Iris pigment epithelial cell (primary cell): ENCODE measurements at regions not wholly inside any gene's neighbourhood (a gene's known extent, or its start where the extent isn't known, plus 50 kb on each side); places are given as distances from the start of the nearest gene placed in this dataset.

ENCODE experiments used
- DNase-seq: peaks from one replicate; pipeline ENCODE4 v3.0.0-alpha.2; 2011; ENCODE audit warnings: low read depth

DNA sequence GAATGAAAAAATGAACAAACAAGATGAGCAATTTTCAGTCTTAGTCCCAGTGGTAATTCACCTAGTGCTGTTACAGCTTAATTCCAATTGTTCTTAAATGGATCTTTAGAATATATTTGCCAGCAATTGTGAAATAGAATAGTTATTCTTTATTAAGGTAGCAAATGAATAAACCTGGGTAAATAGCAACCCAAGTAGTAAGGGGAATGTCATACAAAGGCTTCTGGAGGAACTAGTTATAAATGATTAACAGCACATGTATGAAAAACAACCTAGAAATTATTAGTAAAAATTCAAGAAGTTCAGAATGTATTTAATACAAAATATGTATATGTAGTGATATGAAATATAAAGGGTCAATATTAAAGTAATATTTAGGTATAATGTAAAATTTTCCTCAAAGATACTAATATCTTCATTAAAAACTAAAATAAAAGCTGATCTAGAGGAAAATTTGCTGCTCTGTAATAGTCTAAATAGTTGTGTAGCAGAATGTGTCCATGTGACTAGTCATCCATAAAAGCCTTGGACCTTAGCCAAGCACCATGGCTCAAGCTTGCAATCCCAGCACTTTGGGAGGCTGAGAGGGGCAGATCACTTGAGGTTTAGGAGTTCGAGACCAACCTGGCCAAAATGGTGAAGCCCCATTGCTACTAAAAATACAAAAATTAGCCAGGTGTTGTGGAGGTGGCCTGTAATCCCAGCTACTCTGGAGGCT is 535.9 kb upstream of the ATXN8OS start:
- no peak for DNase-seq

DNA sequence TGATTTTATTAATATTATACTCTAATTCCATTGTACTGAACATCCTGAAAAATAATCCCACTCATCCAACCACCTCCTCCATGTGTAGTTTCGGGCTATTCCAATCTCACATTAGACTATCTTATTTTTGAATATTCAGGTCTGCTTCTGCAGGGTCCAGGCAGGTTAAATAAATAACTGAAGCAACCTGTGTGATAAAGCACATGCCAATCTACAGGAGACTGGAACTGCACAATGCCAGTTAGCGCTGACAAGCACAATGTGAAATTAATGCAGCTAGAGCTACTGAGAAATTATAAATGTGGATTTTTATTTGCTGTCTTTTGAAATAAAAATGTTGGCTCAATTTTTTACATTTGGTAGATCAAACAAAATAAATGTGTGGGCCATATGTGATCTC is 540.1 kb upstream of the ATXN8OS start:
- no peak for DNase-seq

DNA sequence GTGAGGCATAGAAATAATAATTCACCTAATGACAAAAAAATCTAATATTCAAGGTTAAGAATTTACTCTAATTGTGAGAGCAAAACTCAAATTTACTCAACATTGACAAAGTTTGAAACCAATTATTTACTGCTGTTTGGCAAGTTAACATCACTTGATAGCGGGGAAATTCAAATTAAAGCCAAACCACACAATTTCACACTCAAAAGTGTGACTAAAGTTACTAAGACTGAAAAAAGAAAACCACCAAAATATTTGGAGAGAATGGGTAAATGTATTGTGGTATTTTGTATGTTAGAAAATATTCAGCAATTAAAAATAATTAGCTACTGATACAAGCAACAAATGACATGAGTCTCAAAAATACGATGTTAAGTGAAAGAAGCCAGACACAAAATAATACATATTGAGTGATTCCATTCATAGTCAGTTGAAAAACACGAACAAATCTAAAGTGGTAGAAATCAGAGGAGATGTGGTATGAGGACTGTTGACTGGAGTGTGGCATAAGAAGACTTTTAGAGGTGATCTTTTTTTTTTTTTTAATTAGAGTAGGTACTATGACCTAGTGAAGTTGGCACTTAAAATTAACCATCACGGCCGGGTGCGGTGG is 541.4 kb upstream of the ATXN8OS start:
- DNase-seq, result no peak

DNA sequence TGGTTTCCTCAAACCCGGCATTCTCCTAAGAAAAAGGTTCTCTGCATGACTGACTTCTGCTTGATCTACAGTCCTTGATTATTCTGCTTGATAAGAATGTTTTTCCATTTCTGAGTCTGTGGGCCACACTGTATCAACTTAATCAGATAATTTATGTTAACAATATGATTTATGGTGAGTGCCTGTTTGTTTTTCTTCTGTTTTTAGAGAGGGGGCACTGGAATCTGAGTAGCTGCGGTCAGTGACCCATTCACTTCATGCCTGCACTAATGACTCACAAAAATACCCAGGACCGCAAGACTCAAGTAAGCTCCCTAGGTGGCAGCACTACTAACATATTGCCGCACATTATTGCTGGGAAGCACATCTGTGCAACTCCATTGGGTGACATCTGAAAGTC is 542.3 kb upstream of the ATXN8OS start:
- peak; percentile 62 for DNase-seq

DNA sequence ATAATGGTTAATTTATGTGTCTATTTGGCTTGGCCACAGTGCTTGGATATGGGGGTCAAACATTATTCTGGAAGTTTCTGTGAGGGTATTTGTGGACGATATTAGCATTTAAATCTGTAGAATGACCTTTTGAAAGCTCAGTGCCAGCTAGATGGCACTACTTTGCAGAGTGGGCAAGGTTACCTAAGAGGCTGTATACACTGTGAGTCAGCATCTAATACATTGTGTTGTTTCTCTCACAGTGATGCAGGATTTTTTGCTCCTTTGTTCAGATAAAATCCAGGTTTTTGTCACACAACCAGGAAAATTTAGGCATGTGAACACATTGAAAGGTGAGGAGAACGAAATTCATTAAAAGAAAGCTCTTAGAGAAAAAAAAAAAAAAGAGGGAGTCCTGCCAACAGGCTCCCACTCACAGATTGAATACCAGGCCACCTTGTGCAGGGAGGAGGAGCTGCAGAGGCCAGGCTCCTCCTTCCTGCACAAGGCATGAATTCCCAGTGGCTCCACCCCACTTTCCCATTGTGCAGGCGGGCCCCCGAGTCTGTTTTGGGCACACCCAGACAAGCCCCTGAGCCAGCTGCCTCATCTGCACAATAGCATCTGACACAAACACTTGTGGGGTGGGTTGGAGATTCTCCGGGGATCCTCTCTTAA is 551.0 kb upstream of the ATXN8OS start:
- DNase-seq, result no peak

DNA sequence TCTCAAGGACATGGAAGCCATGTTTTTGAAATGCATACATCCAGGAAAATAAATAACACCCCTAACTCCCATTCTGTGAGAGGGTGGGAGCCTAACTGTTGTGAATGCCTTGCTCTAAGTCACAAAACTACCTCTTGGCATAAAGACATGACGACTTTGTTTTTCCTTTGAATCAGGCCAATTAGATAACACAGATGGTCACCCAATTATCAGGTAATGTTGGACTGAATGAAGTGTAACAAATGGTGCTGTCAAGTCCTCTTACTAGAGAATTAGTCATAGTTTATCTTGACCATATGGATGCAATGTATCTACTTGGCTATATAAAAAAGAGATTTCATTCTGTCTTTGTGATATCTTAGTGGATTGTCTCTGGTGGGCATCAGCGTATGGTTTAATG is 553.6 kb upstream of the ATXN8OS start:
- DNase-seq, result no peak

DNA sequence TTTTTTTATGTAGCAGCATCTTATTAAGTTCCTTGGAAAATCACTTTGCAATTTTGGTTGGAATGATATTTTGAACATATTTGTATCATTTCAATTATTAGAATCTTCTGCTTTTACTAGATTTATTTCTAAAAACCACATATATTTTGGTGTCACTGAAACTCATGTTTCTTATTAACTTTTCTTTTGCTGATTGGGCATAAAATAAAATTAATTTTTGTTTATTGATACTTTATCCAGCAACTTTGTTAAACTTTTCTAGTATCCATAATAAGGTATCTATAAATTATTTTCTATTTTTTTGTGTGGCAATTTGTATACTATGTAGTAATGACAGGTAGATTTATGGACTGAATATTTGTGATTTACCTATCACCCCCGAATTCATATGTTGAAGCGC is 556.4 kb upstream of the ATXN8OS start:
- no peak for DNase-seq

DNA sequence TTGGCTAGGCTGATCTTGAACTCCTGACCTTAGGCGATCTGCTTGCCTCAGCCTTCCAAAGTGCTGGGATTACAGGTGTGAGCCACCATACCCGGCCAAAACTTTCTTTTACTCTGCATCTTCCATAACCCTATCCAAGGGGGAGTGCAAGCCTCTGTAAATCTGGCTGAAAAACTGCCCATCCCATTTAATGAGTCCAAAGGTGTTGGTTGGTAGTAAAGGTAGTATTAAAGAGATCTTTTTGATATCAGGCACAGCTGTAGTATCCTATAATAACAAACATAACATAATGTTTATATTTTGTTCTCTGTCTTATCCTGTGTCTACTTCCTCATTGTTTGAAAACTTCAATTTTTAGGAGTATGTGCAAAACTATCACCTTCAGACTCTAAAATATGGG is 559.8 kb upstream of the ATXN8OS start:
- DNase-seq, result no peak

DNA sequence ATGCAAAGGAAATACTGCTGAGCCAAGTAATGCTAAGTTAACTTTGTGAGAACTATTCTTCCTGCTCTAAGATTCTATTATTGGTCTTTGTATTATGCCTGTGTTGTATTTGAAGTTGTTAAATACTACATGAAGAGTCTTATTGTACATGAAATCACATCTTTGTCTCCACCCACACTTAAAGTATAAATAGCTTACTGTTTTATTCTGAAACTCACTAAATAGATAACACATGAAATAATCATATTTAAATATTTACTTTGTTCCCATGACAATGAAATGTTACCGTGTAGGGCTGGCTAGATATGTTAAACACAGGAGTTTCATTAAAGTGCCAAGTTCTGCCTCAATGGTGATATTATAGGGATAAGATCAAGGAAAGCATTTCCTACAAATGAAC is 562.1 kb upstream of the ATXN8OS start:
- DNase-seq, result no peak

DNA sequence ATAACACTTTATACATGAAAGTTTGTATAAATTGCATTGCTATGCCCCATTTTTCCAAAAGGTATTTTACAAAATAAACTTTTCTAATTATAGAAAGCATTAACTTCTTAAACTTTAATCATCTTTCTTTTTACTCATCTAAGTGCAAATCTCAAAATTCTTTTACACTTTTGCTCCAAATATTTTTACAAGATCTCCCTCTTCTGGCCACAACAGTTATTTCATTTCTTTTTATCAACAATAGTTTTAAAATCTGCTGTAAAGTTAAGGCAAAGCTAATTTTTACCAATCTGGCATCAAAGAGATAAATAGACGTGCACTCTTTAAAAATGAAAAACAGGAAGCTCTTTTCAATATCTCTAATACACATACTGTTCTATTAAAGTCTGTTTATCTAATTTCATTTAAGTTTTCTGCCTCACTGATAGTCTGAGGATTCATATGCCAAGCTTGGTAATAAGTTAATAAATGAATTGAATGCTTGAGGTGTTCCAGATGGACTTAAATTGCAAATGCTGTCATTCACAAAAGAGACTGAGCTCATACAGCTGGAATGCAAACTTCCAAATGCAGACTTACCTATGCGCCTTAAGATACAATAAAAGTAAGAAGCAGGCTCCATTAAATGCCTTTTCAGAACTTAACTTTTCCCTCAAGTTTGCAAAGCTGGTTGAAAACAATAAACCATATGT is 583.0 kb upstream of the ATXN8OS start:
- peak; percentile 1 for DNase-seq

DNA sequence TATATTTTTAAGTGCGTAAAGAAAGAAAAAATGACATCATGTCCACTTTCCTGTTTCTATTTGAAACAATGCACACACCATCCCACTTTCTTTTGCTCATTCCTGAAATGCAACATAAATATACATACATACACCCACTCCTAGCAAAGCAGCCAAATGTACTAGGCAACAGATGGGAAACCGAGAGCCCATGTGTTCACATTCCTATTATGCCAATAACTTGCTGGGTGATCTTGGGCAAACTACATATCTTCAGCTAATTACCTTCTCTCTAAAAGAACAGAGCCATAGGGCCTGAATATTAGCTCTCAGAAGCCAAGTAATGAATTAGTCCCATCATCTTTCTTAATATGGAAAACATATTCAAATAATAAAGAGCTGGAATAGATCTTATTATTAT is 610.6 kb upstream of the ATXN8OS start:
- DNase-seq, result no peak

DNA sequence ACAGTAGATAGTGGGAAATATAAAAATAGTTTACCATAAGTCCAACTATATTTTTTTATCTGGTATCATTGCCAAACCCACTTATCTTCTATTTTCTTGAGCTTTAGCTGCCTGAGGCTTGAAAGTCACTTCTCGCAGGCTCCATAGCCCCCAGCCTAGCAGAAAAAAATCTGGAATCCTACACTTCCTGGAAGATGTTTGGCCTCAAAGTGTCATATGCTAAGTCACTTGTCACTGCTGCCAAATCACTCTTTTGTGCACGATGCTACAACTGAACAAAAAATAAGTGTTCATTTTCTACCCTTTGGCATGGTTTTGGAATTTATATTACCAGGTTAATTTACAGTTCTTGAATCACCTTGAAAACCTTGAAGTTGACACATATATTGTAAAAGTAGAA is 612.5 kb upstream of the ATXN8OS start:
- no peak for DNase-seq

DNA sequence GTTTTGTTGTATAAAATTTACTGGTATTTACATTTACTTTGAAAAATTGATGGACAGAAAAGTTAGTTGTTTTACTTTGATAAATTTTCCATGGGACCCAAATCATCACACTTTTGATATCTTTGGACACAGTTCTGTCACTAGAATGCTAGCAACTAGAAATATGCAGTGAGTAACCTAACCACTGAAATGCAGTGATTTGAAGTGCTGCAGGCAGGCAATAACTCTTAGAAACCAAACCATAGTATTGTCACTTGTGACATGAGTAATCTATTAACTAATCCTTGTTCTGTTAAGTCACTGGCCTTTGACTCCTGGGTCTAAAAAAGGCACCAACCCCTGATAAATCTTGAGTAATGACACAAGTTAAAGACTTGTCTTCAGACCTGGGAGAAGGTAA is 620.0 kb upstream of the ATXN8OS start:
- DNase-seq, result no peak

DNA sequence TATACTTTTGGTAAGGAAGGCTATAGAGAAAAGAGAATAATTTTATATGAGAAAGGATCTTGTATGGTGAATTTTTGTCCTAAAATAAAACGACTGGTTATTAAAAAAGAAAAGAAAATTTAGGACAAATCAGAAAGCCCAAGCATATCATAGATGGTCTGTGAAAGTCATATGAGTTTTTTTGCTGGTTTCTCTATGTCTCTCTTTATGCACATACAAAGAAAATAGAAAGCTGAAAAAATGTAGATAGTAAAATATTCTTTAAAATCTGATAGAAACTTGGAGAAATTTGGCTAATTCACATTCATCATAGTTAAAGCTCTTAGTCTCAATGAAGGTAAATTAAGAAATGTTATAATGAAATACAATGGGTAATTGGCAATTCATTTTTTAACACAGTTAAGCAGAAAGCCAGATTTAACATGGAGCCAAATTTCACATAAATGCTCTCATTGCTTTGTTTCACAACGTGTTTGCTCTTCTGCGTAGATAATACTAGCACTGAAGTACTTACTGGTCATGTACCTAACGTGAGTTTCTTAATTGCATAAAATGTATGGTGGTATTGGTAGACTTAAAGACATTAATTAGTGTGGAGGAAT is 621.5 kb upstream of the ATXN8OS start:
- DNase-seq, result no peak

DNA sequence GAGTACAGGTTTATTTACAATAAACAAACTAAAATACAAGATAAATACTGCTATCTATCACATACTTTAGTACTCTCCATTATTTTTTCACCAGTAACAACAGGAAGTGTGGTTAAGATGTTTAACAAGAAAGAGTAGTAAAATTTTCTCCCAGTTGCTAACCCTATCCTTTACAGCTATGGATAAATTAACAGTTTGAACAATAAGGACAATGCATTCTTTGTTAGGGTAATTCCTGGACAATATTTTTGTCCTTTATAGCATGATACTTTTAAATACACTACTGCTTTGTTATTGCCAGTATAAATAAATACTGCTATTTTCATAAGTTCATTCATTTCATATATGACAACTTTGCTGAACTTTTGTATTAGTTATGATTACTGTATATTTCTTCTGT is 630.2 kb upstream of the ATXN8OS start:
- DNase-seq, result no peak

DNA sequence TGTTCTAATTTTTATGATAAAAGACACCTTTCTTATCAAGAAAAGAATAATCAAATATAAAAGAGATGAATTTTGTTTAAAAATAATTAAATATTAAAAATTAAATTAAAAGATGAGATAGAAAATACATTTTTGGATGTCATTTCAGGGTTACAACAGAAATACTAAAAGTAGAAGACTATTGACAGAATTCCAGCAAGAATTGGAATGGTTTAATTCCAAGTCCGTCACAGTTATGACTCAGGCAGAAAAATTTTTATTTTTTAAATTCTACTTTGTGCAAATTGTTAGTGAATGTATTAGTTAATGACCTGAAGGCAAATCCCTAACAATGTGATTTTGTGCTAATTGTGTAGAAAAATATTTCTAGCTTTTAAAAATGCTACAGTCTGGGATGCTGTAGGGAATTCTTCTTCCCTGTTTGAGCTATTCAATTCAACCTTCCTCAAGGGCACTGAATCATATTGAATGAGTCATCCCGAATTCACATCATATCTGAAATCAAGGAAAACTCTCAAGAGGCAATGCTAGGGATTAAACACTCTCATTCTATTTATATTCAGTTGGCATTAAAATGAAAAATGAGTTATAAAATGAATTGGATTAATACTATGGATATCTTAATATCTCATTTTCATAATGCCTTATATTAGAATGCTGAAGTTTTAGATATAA is 633.5 kb upstream of the ATXN8OS start:
- peak; percentile 7 for DNase-seq

DNA sequence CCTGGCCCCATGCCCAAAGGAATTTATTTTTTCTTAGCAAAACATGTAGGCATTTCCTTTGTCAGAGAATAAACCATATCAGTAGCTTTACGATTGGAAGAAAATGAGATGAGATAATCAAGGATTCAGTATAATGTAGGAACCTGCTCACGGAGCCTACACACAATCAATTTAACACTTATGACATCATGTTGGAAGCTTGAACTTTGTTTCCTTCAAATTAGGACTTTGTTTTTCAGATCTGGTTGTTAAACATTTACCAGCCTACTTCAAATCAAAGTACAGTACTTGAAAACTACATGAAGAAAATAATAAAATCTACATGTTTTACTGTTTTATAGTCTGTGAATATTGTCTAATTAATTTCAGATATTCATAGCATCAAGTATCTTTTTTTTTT is 639.0 kb upstream of the ATXN8OS start:
- no peak for DNase-seq

DNA sequence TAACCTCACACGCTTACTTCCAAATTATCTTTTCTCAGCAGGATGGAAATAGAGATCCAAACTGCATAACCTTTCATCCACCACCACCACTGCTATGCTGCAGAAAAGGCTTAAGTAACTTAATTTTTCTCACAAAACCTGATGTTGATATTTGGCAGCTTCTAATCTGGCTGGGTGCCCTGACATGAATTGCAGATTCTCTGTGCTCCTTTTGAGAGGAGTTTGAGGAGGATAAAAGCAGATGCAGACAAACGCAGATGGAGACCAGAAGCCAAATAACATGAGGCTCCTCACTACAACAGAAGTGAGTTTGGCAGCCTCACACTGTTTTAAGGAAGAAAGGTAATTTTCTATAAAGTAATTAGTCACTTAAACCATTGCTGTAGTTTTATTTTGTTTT is 646.2 kb upstream of the ATXN8OS start:
- DNase-seq, result no peak

DNA sequence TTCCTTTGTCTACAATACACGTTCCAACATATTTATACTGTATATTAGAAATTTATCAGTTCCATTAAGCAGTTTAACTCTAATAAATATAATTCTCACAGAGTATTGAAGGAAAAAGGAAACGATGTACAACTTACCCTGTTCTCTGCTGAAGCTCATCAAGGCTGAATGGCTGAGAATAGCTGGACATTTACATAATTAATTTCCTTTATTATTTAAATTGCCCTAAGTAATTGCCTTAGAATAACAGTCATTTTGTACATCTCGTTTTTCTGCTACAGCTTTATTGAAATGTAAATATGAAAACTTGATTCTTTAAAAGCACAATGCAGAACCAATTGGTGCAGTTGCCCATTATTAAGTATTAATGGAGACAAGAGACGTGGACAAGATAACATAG is 648.3 kb upstream of the ATXN8OS start:
- DNase-seq, result no peak

DNA sequence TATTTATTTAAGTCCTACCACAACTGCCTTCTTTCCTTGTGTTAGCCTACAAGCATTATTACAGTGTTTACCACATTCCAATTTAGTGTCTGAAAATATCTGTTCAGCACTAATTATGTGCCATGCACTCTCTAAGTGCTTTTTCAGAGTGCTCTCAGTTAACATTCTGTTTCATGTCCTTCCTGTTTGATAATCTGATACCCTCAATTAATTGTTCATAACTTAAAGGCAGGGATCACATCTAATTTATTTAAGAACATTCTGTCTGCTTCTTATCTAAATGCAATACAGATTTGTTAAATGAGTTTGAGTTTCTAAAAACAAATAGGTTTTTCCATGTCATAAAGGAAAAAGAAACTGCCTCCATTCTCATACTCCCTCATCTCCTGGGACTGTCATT is 649.6 kb upstream of the ATXN8OS start:
- DNase-seq, result no peak

DNA sequence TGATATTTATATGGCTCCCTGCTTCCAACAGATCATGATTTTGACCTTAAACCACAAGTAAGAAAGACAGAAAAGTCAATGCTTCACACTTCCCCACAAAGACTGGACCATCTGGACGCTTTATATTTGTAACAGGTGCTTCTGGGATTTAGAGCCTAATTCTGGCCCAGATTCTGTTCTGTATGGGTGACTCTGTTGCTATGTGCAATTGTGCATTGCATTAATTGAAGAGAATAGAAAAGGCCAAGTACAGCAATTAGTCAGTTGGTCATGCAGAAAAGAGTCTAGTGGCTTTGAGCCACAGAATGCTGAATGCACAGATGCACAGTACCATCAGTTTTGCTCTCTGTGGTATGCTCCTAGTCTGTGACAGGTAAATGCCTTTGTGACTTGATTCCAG is 657.4 kb upstream of the ATXN8OS start:
- DNase-seq, result no peak

DNA sequence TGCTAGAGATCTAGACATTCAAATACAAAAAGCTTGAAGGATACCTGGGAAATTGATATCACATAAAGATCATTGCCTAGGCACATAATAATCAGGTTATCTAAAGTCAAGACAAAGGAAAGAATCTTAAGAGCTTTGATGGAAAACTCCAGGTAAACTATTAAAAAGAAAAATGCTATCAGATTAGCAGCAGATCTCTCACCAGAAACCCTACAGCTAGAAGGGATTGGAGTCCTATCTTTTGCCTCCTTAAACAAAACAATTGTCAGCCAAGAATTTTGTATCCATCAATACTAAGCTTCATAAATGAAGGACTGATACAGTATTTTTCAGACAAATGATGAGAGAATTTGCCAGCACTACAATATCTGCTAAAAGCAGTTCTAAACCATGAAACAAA is 682.4 kb upstream of the ATXN8OS start:
- DNase-seq, result no peak
